ENCODE measurements at regions not wholly inside any gene's neighbourhood (a gene's known extent, or its start where the extent isn't known, plus 50 kb on each side); places are given as distances from the start of the nearest gene placed in this dataset.
A peak's percentile ranks its signal among the peaks of the same experiment; 100 is the strongest.

- peak; percentile 76 for FAIRE-seq
- H3K9me3 ChIP-seq (replicated peaks; ENCODE audit: control insufficient read depth, insufficient read depth, low read depth, low read length), result no peaks in the 10 kb centered on the region
- peaks cover 6 to 74% of the 10 kb centered on the region in 2 experiments for H3K4me1 ChIP-seq (replicated peaks in 1 of 2; ENCODE audit: control insufficient read depth in 2 of 2, insufficient read depth in 2 of 2, low read length in 2 of 2)
- peaks cover 25% of the 10 kb centered on the region for H3K79me2 ChIP-seq (ENCODE audit: control insufficient read depth, insufficient read depth, low read length)
- intact Hi-C loops (cut with micrococcal nuclease) (no loop called here), in situ Hi-C loops (cut with MboI) (no loop called here)
- BruUV-seq (replicated peaks), result no TSS peak
- H3K36me3 ChIP-seq (ENCODE audit: control insufficient read depth, insufficient read depth, low read length), result no peaks in the 10 kb centered on the region
- peak; percentile 10 for ATAC-seq
- no peaks in the 10 kb centered on the region for H4K20me1 ChIP-seq (replicated peaks; ENCODE audit: control insufficient read depth, insufficient read depth, low read length)
- DNase-seq (ENCODE audit: extremely low read depth in 1 of 4, low spot score in 3 of 4), result peak in 3 of 4 experiments; percentile 29 to 78 (median 38)
- H3K4me3 ChIP-seq, result no peak overlapping the region
- peak overlapping the region in 1 of 2 experiments; percentile 1; a peak in 1 of 4 replicates for H3K9ac ChIP-seq (ENCODE audit: insufficient read depth in 1 of 2, low read depth in 2 of 2, low read length in 2 of 2)
- ChIA-PET CTCF (ENCODE audit: low intra/inter-chr PET ratio) (no interaction called here), POLR2A (interaction anchor here (1.2 kb wide), 1 partner anchor 10 kb away, joined by 3 read pairs; no protein-coding TSS in a partner anchor)
- no peak overlapping the region for H3K4me2 ChIP-seq (ENCODE audit: insufficient read depth, low read length)
- H2AFZ ChIP-seq (ENCODE audit: low read depth, low read length), result peak overlapping the region; percentile 20
- H3K27ac ChIP-seq (ENCODE audit: extremely low read depth, low read depth, low read length), result peak overlapping the region; percentile 34
- no peaks in the 10 kb centered on the region for H3K9me1 ChIP-seq (ENCODE audit: control insufficient read depth, insufficient read depth, low read length)
- H3K27me3 ChIP-seq (ENCODE audit: control insufficient read depth in 2 of 2, insufficient read depth in 2 of 2, low read length in 2 of 2), result no peaks in the 10 kb centered on the region
- TF ChIP-seq NFE2 (IDR thresholded peaks at IDR 0.05; ENCODE audit: low read depth), result peak; percentile 10; the same call in 1 of the 2 replicates
- no peak for TF ChIP-seq ILF3 (IDR thresholded peaks at IDR 0.05; ENCODE audit: borderline replicate concordance)
- no peak for TF ChIP-seq ZNF253 (CRISPR knock-in tag; conservative IDR thresholded peaks at IDR 0.05)
- no peak for TF ChIP-seq CREB5 (CRISPR knock-in tag; IDR thresholded peaks at IDR 0.05)
- TF ChIP-seq ZNF311 (CRISPR knock-in tag; IDR thresholded peaks at IDR 0.05), result peak; percentile 31; the same call in 1 of the 2 replicates
- peak; percentile 54 for TF ChIP-seq MEIS2 (IDR thresholded peaks at IDR 0.05; ENCODE audit: partially characterized antibody)
- 0 out of 2 replicates have a peak, but pooled peaks have one; percentile 18 for TF ChIP-seq SMAD4 (CRISPR knock-in tag; conservative IDR thresholded peaks at IDR 0.05)
- no peak for TF ChIP-seq ZEB2 (IDR thresholded peaks at IDR 0.05)
- no peak for TF ChIP-seq CEBPG (CRISPR knock-in tag; IDR thresholded peaks at IDR 0.05)
- TF ChIP-seq CEBPG (tag; conservative IDR thresholded peaks at IDR 0.05 in 1 of 2, IDR thresholded peaks at IDR 0.05 in 1 of 2), result 0 out of 4 replicates have a peak, but pooled peaks of 1 of the 2 experiments have one; percentile 10
- TF ChIP-seq WHSC1 (IDR thresholded peaks at IDR 0.05; ENCODE audit: low read length), result no peak
- TF ChIP-seq ZNF134 (CRISPR knock-in tag; conservative IDR thresholded peaks at IDR 0.05), result no peak
- TF ChIP-seq FOXK2 (conservative IDR thresholded peaks at IDR 0.05 in 1 of 2, IDR thresholded peaks at IDR 0.05 in 1 of 2; ENCODE audit: low read depth in 2 of 2), result peak in 1 of 2 experiments; percentile 46; a peak in 1 of 4 replicates
- TF ChIP-seq RREB1 (CRISPR knock-in tag; IDR thresholded peaks at IDR 0.05), result no peak
- peak; percentile 66 for TF ChIP-seq RFX1 (IDR thresholded peaks at IDR 0.05)
- peak; percentile 87; the same call in 1 of the 2 replicates for TF ChIP-seq HMBOX1 (IDR thresholded peaks at IDR 0.05)
- no peak for TF ChIP-seq BMI1 (IDR thresholded peaks at IDR 0.05; ENCODE audit: low read length)
- TF ChIP-seq DNMT1 (IDR thresholded peaks at IDR 0.05), result no peak
These were observed 66.7 kb upstream of the GOLGA8B start for GRCh38 chr15:34650177-34650576.
